ENCODE measurements at regions not wholly inside any gene's neighbourhood (a gene's known extent, or its start where the extent isn't known, plus 50 kb on each side); places are given as distances from the start of the nearest gene placed in this dataset.
A peak's percentile ranks its signal among the peaks of the same experiment; 100 is the strongest.

DNA sequence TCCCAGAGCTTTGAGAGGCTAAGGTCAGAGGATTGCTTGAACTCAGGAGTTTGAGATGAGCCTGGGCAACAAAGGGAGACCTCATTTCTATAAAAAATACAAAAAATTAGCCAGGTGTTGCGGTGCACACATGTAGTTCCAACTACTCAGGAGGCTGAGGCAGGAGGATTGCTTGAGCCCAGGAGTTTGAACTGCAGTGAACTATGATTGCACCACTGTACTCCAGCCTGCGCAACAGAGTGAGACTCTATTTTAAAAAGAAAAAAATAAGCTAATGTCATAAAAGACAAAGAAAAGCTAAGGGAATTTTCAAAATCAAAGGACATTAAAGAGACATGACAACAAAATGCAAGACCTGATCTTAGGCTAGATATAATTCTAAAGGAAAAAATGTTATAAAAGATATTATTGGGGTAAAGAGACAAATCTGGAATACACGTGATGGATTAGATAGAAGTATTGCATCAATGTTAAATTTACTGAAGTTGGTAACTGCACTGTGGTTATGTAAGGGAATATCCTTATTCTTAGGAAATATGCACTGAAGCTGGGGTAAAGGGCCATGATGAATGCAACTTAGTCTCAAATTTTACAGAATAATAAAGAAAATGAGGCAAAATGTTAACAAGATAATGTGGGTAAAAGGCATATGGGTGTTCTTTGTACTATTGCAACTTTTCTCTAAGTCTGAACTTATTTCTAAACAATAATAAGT, 75.2 kb downstream of the SPRY1 start:
- no peak for DNase-seq
- no peaks in the 10 kb centered on the region for H3K4me1 ChIP-seq
- H3K4me3 ChIP-seq = no peak overlapping the region
- peak in 1 of 4 donors; percentile 36 for TF ChIP-seq EP300 (IDR thresholded peaks at IDR 0.05)
- no peak for TF ChIP-seq POLR2A (IDR thresholded peaks at IDR 0.05)
- no peaks in the 10 kb centered on the region for H3K9me3 ChIP-seq
- 58 to 79% methylated on average over 3 of the region's 3 CpGs for WGBS, 2 donors
- no peak for ATAC-seq (ENCODE audit: low FRiP score in 2 of 2)
- H3K36me3 ChIP-seq = no peaks in the 10 kb centered on the region
- no peaks in the 10 kb centered on the region for H3K27me3 ChIP-seq
- H3K27ac ChIP-seq = no peak overlapping the region

DNA sequence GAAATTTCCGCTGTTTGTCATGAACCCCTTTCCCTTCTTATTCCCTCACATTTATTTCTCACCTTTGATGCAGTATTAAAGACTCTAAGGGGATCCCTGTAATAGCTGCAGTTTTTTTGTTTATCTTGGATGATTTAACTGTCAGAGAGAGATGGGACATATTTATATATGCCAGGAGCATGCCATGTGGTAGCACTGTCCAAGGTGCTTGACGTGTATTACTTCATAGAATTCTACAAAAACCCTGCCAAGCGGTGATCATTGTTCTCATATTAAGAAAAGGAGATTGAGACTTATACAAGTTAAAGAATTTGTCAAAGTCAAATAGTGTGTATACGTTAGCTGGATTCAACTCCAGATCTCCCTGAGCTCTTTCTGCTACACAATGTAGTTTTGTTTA, 78.2 kb downstream of the SPRY1 start:
- ATAC-seq (ENCODE audit: low FRiP score in 2 of 2) = no peak
- Histone ChIP-seq H3K27ac (no peak overlapping the region), H3K9me3 (no peaks in the 10 kb centered on the region), H3K36me3 (no peaks in the 10 kb centered on the region), H3K4me3 (no peak overlapping the region), H3K4me1 (peaks cover 8 to 21% (median 17%) of the 10 kb centered on the region in 4 donors), H3K27me3 (no peaks in the 10 kb centered on the region)
- DNase-seq = no peak
- TF ChIP-seq POLR2AphosphoS5 (IDR thresholded peaks at IDR 0.05) = no peak
- TF ChIP-seq, protein P1, sequence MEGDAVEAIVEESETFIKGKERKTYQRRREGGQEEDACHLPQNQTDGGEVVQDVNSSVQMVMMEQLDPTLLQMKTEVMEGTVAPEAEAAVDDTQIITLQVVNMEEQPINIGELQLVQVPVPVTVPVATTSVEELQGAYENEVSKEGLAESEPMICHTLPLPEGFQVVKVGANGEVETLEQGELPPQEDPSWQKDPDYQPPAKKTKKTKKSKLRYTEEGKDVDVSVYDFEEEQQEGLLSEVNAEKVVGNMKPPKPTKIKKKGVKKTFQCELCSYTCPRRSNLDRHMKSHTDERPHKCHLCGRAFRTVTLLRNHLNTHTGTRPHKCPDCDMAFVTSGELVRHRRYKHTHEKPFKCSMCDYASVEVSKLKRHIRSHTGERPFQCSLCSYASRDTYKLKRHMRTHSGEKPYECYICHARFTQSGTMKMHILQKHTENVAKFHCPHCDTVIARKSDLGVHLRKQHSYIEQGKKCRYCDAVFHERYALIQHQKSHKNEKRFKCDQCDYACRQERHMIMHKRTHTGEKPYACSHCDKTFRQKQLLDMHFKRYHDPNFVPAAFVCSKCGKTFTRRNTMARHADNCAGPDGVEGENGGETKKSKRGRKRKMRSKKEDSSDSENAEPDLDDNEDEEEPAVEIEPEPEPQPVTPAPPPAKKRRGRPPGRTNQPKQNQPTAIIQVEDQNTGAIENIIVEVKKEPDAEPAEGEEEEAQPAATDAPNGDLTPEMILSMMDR (IDR thresholded peaks at IDR 0.05) = no peak
- no peak for TF ChIP-seq EP300 (IDR thresholded peaks at IDR 0.05)
- no peak for TF ChIP-seq POLR2A (IDR thresholded peaks at IDR 0.05)
- 91 to 94% methylated on average over 4 of the region's 4 CpGs for WGBS, 2 donors

DNA sequence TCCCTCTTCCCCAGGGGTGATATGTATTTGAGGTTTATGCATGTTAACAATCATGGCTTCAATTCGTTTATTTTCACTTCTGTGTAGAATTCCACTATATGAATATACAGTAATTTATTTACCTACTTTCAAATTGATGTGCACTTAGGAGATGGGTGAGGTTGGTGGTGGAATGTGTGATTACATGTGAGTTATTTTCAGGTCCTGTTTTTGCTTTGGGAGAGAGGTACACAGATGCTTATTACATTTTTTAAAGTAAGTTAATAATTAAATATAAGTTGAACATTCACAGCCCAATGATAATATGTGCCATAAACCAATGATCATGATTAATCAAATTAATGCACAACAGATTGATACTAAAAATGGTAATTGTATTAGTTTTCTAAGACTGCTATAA, 79.5 kb downstream of the SPRY1 start:
- no peak overlapping the region for H3K4me3 ChIP-seq
- DNase-seq (no peak), ATAC-seq (ENCODE audit: low FRiP score in 2 of 2) (no peak)
- H3K27me3 ChIP-seq = no peaks in the 10 kb centered on the region
- no peaks in the 10 kb centered on the region for H3K9me3 ChIP-seq
- no peak for TF ChIP-seq EP300 (IDR thresholded peaks at IDR 0.05)
- TF ChIP-seq POLR2AphosphoS5 (IDR thresholded peaks at IDR 0.05) = no peak
- TF ChIP-seq, protein P1 (IDR thresholded peaks at IDR 0.05) = no peak
- TF ChIP-seq POLR2A (IDR thresholded peaks at IDR 0.05) = no peak
- peaks cover 12 to 21% (median 17%) of the 10 kb centered on the region in 4 donors for H3K4me1 ChIP-seq
- no peak overlapping the region for H3K27ac ChIP-seq
- WGBS, 2 donors = 0 to 43% methylated on average over 1 of the region's 1 CpG
- H3K36me3 ChIP-seq = no peaks in the 10 kb centered on the region

DNA sequence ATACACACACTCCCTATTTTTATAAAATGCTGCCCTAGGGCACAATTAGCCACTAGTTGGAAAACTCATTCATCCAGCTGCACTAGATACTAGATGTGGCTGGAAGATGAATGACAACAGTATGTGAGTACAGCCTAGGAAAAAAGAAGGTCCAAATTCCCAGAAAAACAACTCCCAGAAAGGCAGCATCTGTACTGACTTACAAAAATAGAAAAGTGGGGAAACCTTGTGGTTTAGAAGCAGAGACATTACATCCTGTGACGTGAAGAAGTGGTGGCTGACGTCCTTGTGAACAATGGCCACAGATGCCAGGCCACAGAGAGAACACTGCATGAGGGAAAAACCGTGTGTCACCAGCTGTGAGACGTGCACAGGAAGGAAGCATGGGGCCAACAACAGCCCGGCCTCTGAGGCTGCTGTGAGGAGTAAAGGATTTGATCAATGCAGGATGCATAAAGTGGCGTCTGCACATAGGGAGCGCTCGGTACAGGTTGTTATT, 81.2 kb downstream of the SPRY1 start:
- no peaks in the 10 kb centered on the region for H3K27me3 ChIP-seq
- DNase-seq = peak in 1 of 2 donors; percentile 70
- no peaks in the 10 kb centered on the region for H3K9me3 ChIP-seq
- peaks cover 12 to 21% (median 17%) of the 10 kb centered on the region in 4 donors for H3K4me1 ChIP-seq
- peak; percentile 50 to 66 for TF ChIP-seq POLR2AphosphoS5 (IDR thresholded peaks at IDR 0.05)
- TF ChIP-seq, protein P1 (IDR thresholded peaks at IDR 0.05) = peak in 1 of 6 experiments; percentile 8
- TF ChIP-seq EP300 (IDR thresholded peaks at IDR 0.05) = peak in 3 of 4 donors; percentile 65 to 79 (median 70)
- TF ChIP-seq POLR2A (IDR thresholded peaks at IDR 0.05) = peak in 1 of 4 donors; percentile 33
- WGBS, 2 donors = 41 to 45% methylated on average over 8 of the region's 8 CpGs
- H3K27ac ChIP-seq = peak overlapping the region in 3 of 4 donors; percentile 53 to 84 (median 67)
- H3K4me3 ChIP-seq = no peak overlapping the region
- peak; percentile 25 to 39 for ATAC-seq (ENCODE audit: low FRiP score in 2 of 2)
- no peaks in the 10 kb centered on the region for H3K36me3 ChIP-seq

DNA sequence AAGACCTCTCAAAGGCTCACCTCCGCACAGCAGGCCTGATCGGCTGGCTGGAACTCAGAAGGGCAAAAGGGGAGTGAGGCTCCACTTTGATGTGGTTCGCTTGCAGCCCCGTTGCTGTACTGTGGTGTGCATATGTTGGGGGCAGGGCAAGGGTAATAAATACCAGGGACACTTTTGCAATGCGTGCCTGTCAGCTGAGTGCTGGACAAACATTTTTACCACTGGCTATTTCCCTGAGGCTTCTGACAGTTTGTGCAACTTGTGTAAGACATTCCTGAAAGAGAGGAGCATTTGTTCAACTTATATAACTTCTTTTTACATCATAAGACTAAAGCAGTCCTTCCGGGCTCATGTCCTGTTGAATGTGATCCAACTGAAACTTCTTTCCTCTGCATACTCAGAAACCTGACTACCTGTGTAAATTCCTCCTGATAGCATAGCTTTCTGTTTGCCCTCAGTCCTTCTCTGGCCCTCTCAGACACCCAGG, 82.3 kb downstream of the SPRY1 start:
- Histone ChIP-seq H3K4me1 (peaks cover 12 to 21% (median 17%) of the 10 kb centered on the region in 4 donors), H3K27me3 (no peaks in the 10 kb centered on the region), H3K36me3 (no peaks in the 10 kb centered on the region), H3K9me3 (no peaks in the 10 kb centered on the region), H3K27ac (peak overlapping the region; percentile 42 to 84 (median 67)), H3K4me3 (no peak overlapping the region)
- DNase-seq (peak in 1 of 2 donors; percentile 82), ATAC-seq (ENCODE audit: low FRiP score in 2 of 2) (peak; percentile 73 to 92)
- WGBS, 2 donors = 36 to 50% methylated on average over 3 to 6 of the region's 6 CpGs
- TF ChIP-seq POLR2A (IDR thresholded peaks at IDR 0.05) (peak in 1 of 4 donors; percentile 22), EP300 (IDR thresholded peaks at IDR 0.05) (peak in 2 of 4 donors; percentile 10 to 76), POLR2AphosphoS5 (IDR thresholded peaks at IDR 0.05) (peak; percentile 35 to 51)
- TF ChIP-seq, protein P1 (IDR thresholded peaks at IDR 0.05) = no peak

All from upper lobe of left lung (tissue), 6 donors.